HCT116 (cell line): ENCODE measurements at regions not wholly inside any gene's neighbourhood (a gene's known extent, or its start where the extent isn't known, plus 50 kb on each side); places are given as distances from the start of the nearest gene placed in this dataset.

ENCODE experiments used
- JUND ChIP-seq: IDR thresholded peaks from 2 replicates; pipeline ENCODE4 v1.6.1; 2012
- YY1 ChIP-seq: IDR thresholded peaks from 2 replicates; pipeline ENCODE4 v1.6.1; 2011; ENCODE audit warnings: low read length, low read depth, moderate library complexity, mild to moderate bottlenecking; ENCODE audit not compliant: insufficient replicate concordance; ENCODE audit errors: extremely low read depth
- TF ChIP-seq, protein P1 (sequence below), 3 experiments: fragments of 200-600 bp in 1 of 3; sonication (generic) in 1 of 3; IDR thresholded peaks in 2 of 3; conservative IDR thresholded peaks in 1 of 3; 2 replicates each; pipeline ENCODE4 v1.5.1; 2012 to 2017; ENCODE audit warnings: low read depth in 2 of 3, low read length in 2 of 3, antibody characterized with exemption in 1 of 3, borderline replicate concordance in 1 of 3, control low read depth in 1 of 3, mild to moderate bottlenecking in 1 of 3, mixed read lengths in 1 of 3, mixed run types in 1 of 3, moderate library complexity in 1 of 3; ENCODE audit not compliant: insufficient read depth in 1 of 3
- TF ChIP-seq, protein P2 (sequence below): IDR thresholded peaks from 2 replicates; pipeline ENCODE4 v1.6.1; 2012

DNA sequence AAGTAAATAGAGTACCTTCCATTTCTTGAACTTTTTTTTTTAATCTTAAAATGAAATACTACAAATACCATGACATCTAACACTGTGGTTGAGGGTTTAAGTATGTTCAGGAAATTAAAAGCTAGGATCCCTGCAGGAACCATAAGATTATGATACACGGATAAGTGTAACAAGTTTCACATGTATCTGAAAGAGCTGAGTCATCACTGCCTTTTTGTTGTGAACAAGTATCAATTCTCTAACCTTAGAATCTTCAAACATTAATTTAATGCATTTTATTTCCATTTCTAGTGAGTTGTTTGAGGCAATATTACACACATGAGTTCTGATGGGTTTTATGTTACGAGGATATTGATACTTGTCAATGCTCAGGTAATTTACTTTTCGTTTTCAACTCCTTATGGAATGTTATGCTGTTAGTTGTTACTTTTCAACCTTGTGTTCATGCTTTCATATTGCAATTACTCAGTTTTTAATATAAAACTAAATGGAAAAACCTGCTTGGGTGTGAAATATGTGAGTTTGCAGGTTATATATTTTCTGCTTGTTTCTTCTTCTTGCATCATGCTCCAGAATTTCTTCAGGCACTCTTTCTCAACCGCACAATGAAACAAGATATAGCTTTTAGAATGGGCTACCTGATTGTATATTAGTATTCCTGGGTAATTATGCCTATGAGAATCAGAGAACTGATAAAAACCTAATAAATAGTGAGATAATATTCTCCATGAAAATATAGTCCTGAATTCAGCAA lies 361.3 kb upstream of the MTNR1B start:
- TF ChIP-seq JUND (no peak), YY1 (no peak)
- TF ChIP-seq, protein P1, sequence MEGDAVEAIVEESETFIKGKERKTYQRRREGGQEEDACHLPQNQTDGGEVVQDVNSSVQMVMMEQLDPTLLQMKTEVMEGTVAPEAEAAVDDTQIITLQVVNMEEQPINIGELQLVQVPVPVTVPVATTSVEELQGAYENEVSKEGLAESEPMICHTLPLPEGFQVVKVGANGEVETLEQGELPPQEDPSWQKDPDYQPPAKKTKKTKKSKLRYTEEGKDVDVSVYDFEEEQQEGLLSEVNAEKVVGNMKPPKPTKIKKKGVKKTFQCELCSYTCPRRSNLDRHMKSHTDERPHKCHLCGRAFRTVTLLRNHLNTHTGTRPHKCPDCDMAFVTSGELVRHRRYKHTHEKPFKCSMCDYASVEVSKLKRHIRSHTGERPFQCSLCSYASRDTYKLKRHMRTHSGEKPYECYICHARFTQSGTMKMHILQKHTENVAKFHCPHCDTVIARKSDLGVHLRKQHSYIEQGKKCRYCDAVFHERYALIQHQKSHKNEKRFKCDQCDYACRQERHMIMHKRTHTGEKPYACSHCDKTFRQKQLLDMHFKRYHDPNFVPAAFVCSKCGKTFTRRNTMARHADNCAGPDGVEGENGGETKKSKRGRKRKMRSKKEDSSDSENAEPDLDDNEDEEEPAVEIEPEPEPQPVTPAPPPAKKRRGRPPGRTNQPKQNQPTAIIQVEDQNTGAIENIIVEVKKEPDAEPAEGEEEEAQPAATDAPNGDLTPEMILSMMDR (IDR thresholded peaks at IDR 0.05 in 2 of 3, conservative IDR thresholded peaks at IDR 0.05 in 1 of 3; ENCODE audit: borderline replicate concordance in 1 of 3, insufficient read depth in 1 of 3, low read depth in 2 of 3, low read length in 2 of 3) = no peak
- TF ChIP-seq, protein P2, sequence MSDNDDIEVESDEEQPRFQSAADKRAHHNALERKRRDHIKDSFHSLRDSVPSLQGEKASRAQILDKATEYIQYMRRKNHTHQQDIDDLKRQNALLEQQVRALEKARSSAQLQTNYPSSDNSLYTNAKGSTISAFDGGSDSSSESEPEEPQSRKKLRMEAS = no peak
